Endothelial cell of umbilical vein (primary cell): ENCODE measurements at regions not wholly inside any gene's neighbourhood (a gene's known extent, or its start where the extent isn't known, plus 50 kb on each side); places are given as distances from the start of the nearest gene placed in this dataset.

Experiments
- BruUV-seq: library from RNA; stranded (reverse); fragments of 400-500 nt; replicated peaks from 2 replicates; lab custom pipeline; 2021; lab: Mats Ljungman, UMichigan
- CTCF ChIA-PET: fragments of 300-600, 350-600 bp; sonication (Branson Sonifier 250); formaldehyde crosslinking; loops from one replicate; lab custom pipeline; 2021; ENCODE audit warnings: antibody characterized with exemption, inconsistent platforms; lab: Charles Lee
- POLR2A ChIA-PET: fragments of 300-600, 350-600 bp; sonication (Branson Sonifier 250); formaldehyde crosslinking; loops from one replicate; lab custom pipeline; 2021; ENCODE audit warnings: antibody characterized with exemption, inconsistent platforms; lab: Charles Lee
- DNase-seq: peaks from one replicate; pipeline ENCODE4 v3.0.0-alpha.2; 2011; ENCODE audit warnings: low read depth, low spot score
- FAIRE-seq: peaks from 2 replicates; lab custom pipeline; 2011; peaks lifted over from hg19 to GRCh38; lab: Jason Lieb, UNC
- H2AFZ ChIP-seq: 2 replicates; pipeline ENCODE4 v1.6.0; 2012; ENCODE audit warnings: low read depth, low read length, control low read depth, inconsistent platforms
- H3K27ac ChIP-seq: 2 replicates; pipeline ENCODE4 v1.5.1; 2011; ENCODE audit warnings: low read depth, mild to moderate bottlenecking, control low read depth, low read length, moderate library complexity; ENCODE audit not compliant: insufficient read depth
- H3K27me3 ChIP-seq, 2 experiments: 2 replicates each; pipeline versions ENCODE4 v1.6.0 to v1.6.1; 2011; ENCODE audit warnings: low read length in 2 of 2, mixed read lengths in 1 of 2; ENCODE audit not compliant: control insufficient read depth in 2 of 2, insufficient read depth in 2 of 2
- H3K36me3 ChIP-seq, 2 experiments: 2 replicates in 1 of 2; 3 replicates in 1 of 2; pipeline ENCODE4 v1.5.1; 2011; ENCODE audit warnings: low read length in 2 of 2, mild to moderate bottlenecking in 1 of 2, moderate library complexity in 1 of 2; ENCODE audit not compliant: control insufficient read depth in 2 of 2, insufficient read depth in 2 of 2; ENCODE audit errors: extremely low read depth in 1 of 2
- H3K4me1 ChIP-seq: 3 replicates; pipeline ENCODE4 v1.5.1; 2011; ENCODE audit warnings: mild to moderate bottlenecking, low read length; ENCODE audit not compliant: control insufficient read depth, insufficient read depth; ENCODE audit errors: extremely low read depth
- H3K4me2 ChIP-seq: 2 replicates; pipeline ENCODE4 v1.6.1; 2011; ENCODE audit warnings: low read length, control low read depth, mixed read lengths; ENCODE audit not compliant: insufficient read depth
- H3K4me3 ChIP-seq, 3 experiments: fragments of 200-600 bp in 1 of 3; sonication (generic), shearing (Covaris generic) in 1 of 3; replicated peaks in 1 of 3; 2 replicates each; pipeline ENCODE4 v1.5.1; 2011 to 2016; ENCODE audit warnings: control low read depth in 3 of 3, low read length in 3 of 3, mild to moderate bottlenecking in 2 of 3, inconsistent platforms in 1 of 3, low read depth in 1 of 3, moderate library complexity in 1 of 3; ENCODE audit not compliant: insufficient read depth in 1 of 3
- H3K79me2 ChIP-seq: 2 replicates; pipeline ENCODE4 v1.6.0; 2012; ENCODE audit warnings: low read length, inconsistent platforms; ENCODE audit not compliant: control insufficient read depth, insufficient read depth
- H3K9ac ChIP-seq: replicated peaks from 2 replicates; pipeline ENCODE3; 2011; ENCODE audit warnings: low read length, control low read depth; ENCODE audit not compliant: insufficient read depth; ENCODE audit errors: extremely low read depth
- H3K9me1 ChIP-seq: replicated peaks from 3 replicates; pipeline ENCODE4 v1.6.0; 2011; ENCODE audit warnings: mild to moderate bottlenecking, low read length; ENCODE audit not compliant: control insufficient read depth, insufficient read depth; ENCODE audit errors: extremely low read depth
- H3K9me3 ChIP-seq: replicated peaks from 2 replicates; pipeline ENCODE4 v1.5.1; 2012; ENCODE audit warnings: low read length, inconsistent platforms; ENCODE audit not compliant: control insufficient read depth, insufficient read depth
- H4K20me1 ChIP-seq: replicated peaks from 2 replicates; pipeline ENCODE3; 2011; ENCODE audit warnings: mild to moderate bottlenecking, low read length; ENCODE audit not compliant: control insufficient read depth, insufficient read depth; ENCODE audit errors: extremely low read depth
- EZH2 ChIP-seq: IDR thresholded peaks from 2 replicates; pipeline ENCODE4 v1.6.1; 2012; ENCODE audit warnings: borderline replicate concordance, low read depth, mild to moderate bottlenecking, moderate library complexity, low read length, inconsistent platforms; ENCODE audit not compliant: severe bottlenecking
- FOS ChIP-seq: IDR thresholded peaks from 2 replicates; pipeline ENCODE4 v1.6.1; 2011; ENCODE audit warnings: mild to moderate bottlenecking, low read length, moderate library complexity, borderline replicate concordance; ENCODE audit not compliant: insufficient read depth
- GATA2 ChIP-seq: IDR thresholded peaks from 2 replicates; pipeline ENCODE4 v1.7.0; 2011; ENCODE audit warnings: low read depth, mild to moderate bottlenecking, moderate library complexity, mixed read lengths, low read length; ENCODE audit not compliant: insufficient read length, insufficient read depth
- JUN ChIP-seq: IDR thresholded peaks from 2 replicates; pipeline ENCODE4 v1.6.1; 2011; ENCODE audit warnings: borderline replicate concordance, low read depth; ENCODE audit not compliant: insufficient read length, insufficient read depth
- MYC ChIP-seq: IDR thresholded peaks from one replicate; pipeline ENCODE4 v1.6.1; 2011; ENCODE audit warnings: mild to moderate bottlenecking, low read depth, low read length
- POLR2A ChIP-seq: IDR thresholded peaks from 2 replicates; pipeline ENCODE4 v1.6.1; 2012; ENCODE audit warnings: low read depth, mild to moderate bottlenecking, control low read depth, low read length
- POLR2AphosphoS5 ChIP-seq: IDR thresholded peaks from 2 replicates; pipeline ENCODE4 v1.6.1; 2012; ENCODE audit warnings: low read depth, mild to moderate bottlenecking, control low read depth, low read length, moderate library complexity; ENCODE audit not compliant: insufficient read depth
- dilution Hi-C: fragments of 300-500 bp; cut with MboI; formaldehyde crosslinking; loops from one replicate; pipeline ENCODE4 v1.15.0; 2019; ENCODE audit warnings: low sequenced_read_pairs; ENCODE audit not compliant: extremely low pct_ligation_motif_present
- intact Hi-C: fragments of 100-400 bp; cut with micrococcal nuclease; formaldehyde crosslinking; loops from one replicate; pipeline ENCODE4 v1.10.0; 2022
- TF ChIP-seq, protein P1 (sequence below): IDR thresholded peaks from 2 replicates; pipeline ENCODE4 v1.6.1; 2011; ENCODE audit not compliant: insufficient read depth, insufficient read length
- TF ChIP-seq, protein P2 (sequence below), 2 donors: IDR thresholded peaks; 1 replicate in 1 of 2; 2 replicates in 1 of 2; pipeline ENCODE4 v1.5.1; 2011; ENCODE audit warnings: low read length in 2 of 2, mild to moderate bottlenecking in 2 of 2, moderate library complexity in 2 of 2, control low read depth in 1 of 2, inconsistent platforms in 1 of 2, low read depth in 1 of 2; ENCODE audit not compliant: insufficient read depth in 1 of 2; ENCODE audit errors: extremely low read depth in 1 of 2

DNA sequence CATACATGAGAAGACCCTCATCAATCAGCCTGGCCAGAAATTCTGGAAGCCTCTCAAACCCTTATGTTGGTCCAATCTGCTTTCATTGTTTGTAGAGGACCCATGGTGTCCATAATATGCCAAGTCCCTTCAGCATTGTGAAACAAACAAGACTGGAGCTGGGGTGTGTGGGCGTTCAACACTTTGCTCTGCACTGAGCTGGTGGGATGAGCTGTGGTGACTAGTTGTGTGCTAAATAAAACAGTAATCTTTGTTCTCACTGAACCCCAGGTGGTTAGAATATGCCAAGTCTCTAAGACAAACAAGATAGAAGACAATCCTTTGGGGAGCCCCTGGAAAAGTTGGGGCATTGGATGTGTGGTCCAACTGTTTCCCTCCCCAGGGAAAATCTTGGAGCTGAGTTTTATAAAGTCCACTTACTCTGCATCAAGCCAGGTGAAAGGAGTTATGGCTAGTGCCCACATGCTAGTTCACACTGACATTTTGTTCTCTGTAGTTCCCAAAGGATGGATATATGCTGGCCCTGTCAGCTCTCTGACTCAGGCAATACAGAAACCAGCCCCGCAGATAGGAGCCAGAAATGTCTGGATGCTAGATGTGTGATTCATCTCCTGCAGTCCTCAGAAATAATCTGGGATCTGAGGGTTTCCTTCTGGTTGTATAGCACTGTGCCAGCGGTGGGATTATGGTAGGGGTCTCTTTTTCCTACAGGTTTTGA, 260.2 kb downstream of the TMX3 start:
- no peak for DNase-seq

More for the DNA sequence above, 260.2 kb downstream of the TMX3 start:
- Histone ChIP-seq H3K27me3 (no peaks in the 10 kb centered on the region), H3K9me1 (no peaks in the 10 kb centered on the region), H3K4me2 (no peak overlapping the region), H3K9ac (no peak overlapping the region), H3K36me3 (no peaks in the 10 kb centered on the region), H3K4me1 (no peaks in the 10 kb centered on the region), H4K20me1 (no peaks in the 10 kb centered on the region), H3K9me3 (no peaks in the 10 kb centered on the region), H3K79me2 (no peaks in the 10 kb centered on the region), H3K27ac (no peak overlapping the region), H2AFZ (no peak overlapping the region), H3K4me3 (no peak overlapping the region)
- ChIA-PET POLR2A (no interaction called here), CTCF (no interaction called here)
- TF ChIP-seq FOS (no peak), GATA2 (no peak), MYC (no peak), EZH2 (no peak), POLR2AphosphoS5 (no peak), POLR2A (no peak), JUN (no peak)
- TF ChIP-seq, protein P1, sequence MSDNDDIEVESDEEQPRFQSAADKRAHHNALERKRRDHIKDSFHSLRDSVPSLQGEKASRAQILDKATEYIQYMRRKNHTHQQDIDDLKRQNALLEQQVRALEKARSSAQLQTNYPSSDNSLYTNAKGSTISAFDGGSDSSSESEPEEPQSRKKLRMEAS: no peak
- TF ChIP-seq, protein P2, sequence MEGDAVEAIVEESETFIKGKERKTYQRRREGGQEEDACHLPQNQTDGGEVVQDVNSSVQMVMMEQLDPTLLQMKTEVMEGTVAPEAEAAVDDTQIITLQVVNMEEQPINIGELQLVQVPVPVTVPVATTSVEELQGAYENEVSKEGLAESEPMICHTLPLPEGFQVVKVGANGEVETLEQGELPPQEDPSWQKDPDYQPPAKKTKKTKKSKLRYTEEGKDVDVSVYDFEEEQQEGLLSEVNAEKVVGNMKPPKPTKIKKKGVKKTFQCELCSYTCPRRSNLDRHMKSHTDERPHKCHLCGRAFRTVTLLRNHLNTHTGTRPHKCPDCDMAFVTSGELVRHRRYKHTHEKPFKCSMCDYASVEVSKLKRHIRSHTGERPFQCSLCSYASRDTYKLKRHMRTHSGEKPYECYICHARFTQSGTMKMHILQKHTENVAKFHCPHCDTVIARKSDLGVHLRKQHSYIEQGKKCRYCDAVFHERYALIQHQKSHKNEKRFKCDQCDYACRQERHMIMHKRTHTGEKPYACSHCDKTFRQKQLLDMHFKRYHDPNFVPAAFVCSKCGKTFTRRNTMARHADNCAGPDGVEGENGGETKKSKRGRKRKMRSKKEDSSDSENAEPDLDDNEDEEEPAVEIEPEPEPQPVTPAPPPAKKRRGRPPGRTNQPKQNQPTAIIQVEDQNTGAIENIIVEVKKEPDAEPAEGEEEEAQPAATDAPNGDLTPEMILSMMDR (IDR thresholded peaks at IDR 0.05; ENCODE audit: extremely low read depth in 1 of 2, insufficient read depth in 1 of 2, low read depth in 1 of 2, low read length in 2 of 2): no peak
- BruUV-seq: no TSS peak
- dilution Hi-C loops: no loop called here
- FAIRE-seq: no peak
- intact Hi-C loops: no loop called here
